ENCODE measurements at regions not wholly inside any gene's neighbourhood (a gene's known extent, or its start where the extent isn't known, plus 50 kb on each side); places are given as distances from the start of the nearest gene placed in this dataset.
"Not testable (repeated sequence)": the region's sequence is repeated elsewhere in the genome, so short reads cannot be mapped to it uniquely, and the experiment has no call there.

GRCh38 chr6:170038708-170039107, 252.2 kb downstream of the DLL1 start:
- ATAC-seq (ENCODE audit: poor library complexity): no peak
- intact Hi-C loops (cut with DNase I): no loop called here
- DNase-seq: no peak

DNA sequence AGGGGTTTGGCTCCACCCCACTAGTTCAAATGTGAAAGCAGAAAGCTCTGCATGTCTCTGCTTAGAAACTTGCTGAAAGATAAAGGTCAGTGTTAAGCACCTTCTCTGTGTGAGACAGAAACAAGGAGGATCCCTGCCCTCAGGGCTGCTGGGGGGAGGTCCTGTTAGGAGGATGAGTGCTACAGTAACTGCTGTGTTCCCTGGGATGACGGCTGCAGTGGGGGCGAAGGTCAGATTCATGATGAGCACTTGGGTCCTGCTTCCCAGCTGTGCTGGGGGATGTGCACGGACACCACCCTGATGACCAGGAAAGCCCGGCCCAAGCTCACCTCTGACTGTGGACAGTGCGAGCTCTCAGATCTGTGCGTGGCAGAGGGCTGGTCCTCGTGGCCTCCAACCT, 252.6 kb downstream of the DLL1 start:
- ATAC-seq (ENCODE audit: poor library complexity) (no peak), DNase-seq (peak; percentile 34)
- intact Hi-C loops (cut with DNase I): no loop called here

- DNase-seq: peak; percentile 43
- intact Hi-C loops (cut with DNase I): no loop called here
- ATAC-seq (ENCODE audit: poor library complexity): no peak
Observed at GRCh38 chr6:170037541-170038250, 253.2 kb downstream of the DLL1 start.

DNA sequence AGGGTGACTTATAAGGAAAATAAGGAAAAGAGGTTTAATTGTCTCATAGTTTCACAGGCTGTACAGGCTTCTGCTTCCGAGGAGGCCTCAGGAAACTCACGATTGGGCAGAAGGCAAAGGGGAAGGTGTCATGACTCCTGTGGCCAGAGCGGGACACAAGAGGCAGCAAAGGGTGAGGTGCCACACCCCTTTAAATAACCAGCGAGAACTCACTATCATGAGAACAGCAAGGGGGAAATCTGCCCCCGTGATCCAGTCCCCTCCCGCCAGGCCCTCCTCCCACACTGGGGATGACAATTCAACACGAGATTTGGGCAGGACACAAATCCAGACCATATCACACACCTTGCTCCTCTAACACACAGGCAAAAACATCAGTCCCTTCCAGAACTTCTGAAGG, 254.0 kb downstream of the DLL1 start:
- intact Hi-C loops (cut with DNase I): no loop called here
- DNase-seq (no peak), ATAC-seq (ENCODE audit: poor library complexity) (no peak)

DNA sequence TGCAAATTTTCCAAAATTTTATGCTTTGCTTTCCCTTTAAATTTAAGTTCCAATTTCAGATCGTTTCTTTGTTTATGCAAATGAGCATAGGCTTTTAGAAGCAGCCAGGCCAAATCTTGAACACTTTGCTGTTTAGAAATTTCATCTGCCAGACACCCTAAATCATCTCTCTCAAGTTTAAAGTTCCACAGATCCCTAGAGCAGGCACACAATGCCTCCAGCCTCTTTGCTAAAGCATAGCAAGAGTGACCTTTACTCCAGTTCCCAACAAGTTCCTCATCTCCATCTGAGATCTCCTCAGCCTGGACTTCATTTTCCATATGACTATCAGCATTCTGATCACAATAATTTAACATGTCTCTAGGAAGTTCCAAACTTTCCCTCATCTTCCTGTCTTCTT, 254.5 kb downstream of the DLL1 start:
- ATAC-seq (ENCODE audit: poor library complexity); intact Hi-C loops (cut with DNase I); DNase-seq: not testable (repeated sequence)

DNA sequence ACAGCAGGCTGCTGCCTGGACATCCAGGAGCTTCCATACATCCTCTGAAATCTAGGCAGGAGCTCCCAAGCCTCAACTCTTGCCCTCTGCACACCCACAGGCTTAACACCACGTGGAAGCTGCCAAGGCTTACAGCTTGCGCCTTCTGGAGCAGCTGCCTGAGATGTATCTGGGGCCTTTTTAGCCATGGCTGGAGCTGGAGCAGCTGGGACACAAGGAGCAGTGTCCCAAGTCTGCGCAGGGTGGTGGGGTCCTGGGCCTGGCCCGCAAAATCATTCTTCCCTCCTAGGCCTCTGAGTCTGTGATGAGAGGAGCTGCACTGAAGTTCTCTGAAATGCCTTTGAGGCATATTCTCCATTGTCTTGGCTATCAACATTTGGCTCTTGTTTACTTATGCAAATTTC, 255.0 kb downstream of the DLL1 start:
- intact Hi-C loops (cut with DNase I): no loop called here
- no peak for DNase-seq

GRCh38 chr6:170035044-170035443, 255.8 kb downstream of the DLL1 start:
- DNase-seq (no peak), ATAC-seq (ENCODE audit: poor library complexity) (no peak)
- intact Hi-C loops (cut with DNase I): no loop called here

More for the DNA sequence above, 255.0 kb downstream of the DLL1 start:
- ATAC-seq (ENCODE audit: poor library complexity): no peak

- intact Hi-C loops (cut with DNase I): no loop called here
- DNase-seq: no peak
- peak; percentile 76 for ATAC-seq (ENCODE audit: poor library complexity)
Observed at GRCh38 chr6:170034294-170034693, 256.6 kb downstream of the DLL1 start.

- intact Hi-C loops (cut with DNase I): no loop called here
- no peak for DNase-seq
- ATAC-seq (ENCODE audit: poor library complexity): no peak
Observed at GRCh38 chr6:170033666-170034065, 257.2 kb downstream of the DLL1 start.

GRCh38 chr6:170032706-170033309, 258.1 kb downstream of the DLL1 start:
- ATAC-seq (ENCODE audit: poor library complexity) (no peak), DNase-seq (no peak)
- intact Hi-C loops (cut with DNase I): no loop called here

- intact Hi-C loops (cut with DNase I): no loop called here
- ATAC-seq (ENCODE audit: poor library complexity) (no peak), DNase-seq (no peak)
Observed at GRCh38 chr6:170032197-170032596, 258.7 kb downstream of the DLL1 start.

- ATAC-seq (ENCODE audit: poor library complexity) (no peak), DNase-seq (no peak)
- intact Hi-C loops (cut with DNase I): no loop called here
Observed at GRCh38 chr6:170031684-170032121, 259.2 kb downstream of the DLL1 start.

DNA sequence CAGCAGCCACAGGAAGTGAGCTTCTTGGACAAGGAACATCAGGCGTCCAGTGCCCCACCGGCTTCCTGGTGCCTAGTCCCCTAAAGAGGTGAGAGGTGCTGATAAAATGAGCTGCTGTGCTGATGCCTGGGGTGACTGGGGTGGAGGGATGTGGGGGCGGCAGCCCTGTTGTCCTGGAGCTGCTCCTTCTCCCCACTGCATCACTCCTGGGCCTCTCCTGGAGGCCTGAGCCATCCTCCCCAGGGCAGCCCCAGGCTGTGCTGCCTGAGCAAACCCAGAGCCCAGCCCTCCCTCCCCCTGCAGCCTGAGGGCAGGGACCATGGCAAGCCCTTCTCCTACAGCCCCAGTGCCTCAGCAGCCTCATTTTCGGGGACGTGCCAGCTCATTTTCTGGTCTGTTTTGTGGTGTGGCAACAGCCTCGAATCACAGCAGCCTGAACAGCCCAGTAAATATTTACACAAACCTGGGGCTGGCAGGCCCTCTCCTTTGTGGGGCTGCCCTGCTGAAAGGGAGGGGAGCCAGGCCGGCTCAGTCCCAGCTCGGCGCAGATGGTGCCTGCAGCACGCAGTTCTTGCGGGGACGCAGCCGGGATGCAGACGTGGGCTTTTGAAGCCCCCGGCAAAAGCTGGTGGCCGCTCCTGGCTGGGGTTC, 259.9 kb downstream of the DLL1 start:
- intact Hi-C loops (cut with DNase I): no loop called here
- no peak for ATAC-seq (ENCODE audit: poor library complexity)
- no peak for DNase-seq

GRCh38 chr6:170030284-170030815, 260.5 kb downstream of the DLL1 start:
- ATAC-seq (ENCODE audit: poor library complexity) (no peak), DNase-seq (no peak)
- intact Hi-C loops (cut with DNase I): no loop called here

DNA sequence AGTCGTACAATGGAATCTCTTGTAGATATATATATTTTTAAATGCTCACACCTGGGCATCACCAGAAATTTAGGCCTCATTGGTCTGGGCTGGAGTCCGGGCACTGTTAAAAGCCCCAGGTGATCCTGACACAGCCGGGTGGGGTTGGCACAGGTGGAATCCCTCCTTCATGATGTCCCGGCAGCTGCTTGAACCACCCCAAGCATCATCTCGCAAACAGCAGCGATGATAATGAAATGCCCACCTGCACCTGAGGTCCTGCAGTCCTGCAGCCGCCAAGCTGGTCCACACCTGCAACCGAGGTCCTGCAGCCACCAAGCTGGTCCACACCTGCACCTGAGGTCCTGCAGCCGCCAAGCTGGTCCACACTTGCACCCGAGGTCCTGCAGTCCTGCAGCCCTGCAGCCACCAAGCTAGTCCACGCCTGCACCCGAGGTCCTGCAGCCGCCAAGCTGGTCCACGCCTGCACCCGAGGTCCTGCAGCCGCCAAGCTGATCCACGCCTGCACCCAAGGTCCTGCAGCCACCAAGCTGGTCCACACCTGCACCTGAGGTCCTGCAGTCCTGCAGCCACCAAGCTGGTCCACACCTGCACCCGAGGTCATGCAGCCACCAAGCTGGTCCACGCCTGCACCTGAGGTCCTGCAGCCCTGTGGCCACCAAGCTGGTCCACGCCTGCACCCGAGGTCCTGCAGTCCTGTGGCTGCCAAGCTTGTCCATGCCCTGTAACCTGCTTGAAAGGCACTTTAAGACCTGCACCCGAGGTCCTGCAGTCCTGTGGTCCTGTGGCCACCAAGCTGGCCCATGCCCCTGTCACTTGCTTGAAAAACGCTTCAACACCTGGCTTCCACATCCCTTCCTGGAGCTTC, 261.2 kb downstream of the DLL1 start:
- DNase-seq: no peak
- intact Hi-C loops (cut with DNase I): no loop called here

GRCh38 chr6:170028629-170029345, 262.1 kb downstream of the DLL1 start:
- DNase-seq (no peak), ATAC-seq (ENCODE audit: poor library complexity) (no peak)
- intact Hi-C loops (cut with DNase I): no loop called here

More for the DNA sequence above, 261.2 kb downstream of the DLL1 start:
- no peak for ATAC-seq (ENCODE audit: poor library complexity)

DNA sequence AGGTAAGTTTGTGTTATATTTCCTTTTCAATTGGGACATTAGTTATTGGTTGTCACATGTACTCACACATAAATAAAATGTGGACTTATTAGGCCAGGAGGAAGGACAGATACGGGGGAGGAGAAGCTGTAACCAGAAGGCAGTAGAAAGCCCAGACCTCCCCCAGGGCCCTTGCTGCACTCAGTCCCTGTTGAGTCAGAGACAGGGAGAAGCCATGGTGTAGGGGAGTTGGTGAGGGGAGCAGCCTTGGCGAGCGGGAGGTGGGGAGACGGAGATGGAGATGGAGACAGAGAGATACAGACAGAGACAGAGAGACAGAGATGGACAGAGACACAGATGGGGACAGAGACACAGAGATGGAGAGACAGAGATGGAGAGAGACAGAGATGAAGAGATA, 263.2 kb downstream of the DLL1 start:
- intact Hi-C loops (cut with DNase I): no loop called here
- ATAC-seq (ENCODE audit: poor library complexity): no peak
- no peak for DNase-seq
